CD4-positive, alpha-beta memory T cell (primary cell): ENCODE measurements at regions not wholly inside any gene's neighbourhood (a gene's known extent, or its start where the extent isn't known, plus 50 kb on each side); places are given as distances from the start of the nearest gene placed in this dataset.
"Not testable (repeated sequence)": the region's sequence is repeated elsewhere in the genome, so short reads cannot be mapped to it uniquely, and the experiment has no call there.

Source experiments
- CTCF ChIA-PET: fragments of 350-600 bp; sonication (Branson Sonifier 250); formaldehyde crosslinking; loops from one replicate; lab custom pipeline; 2021; ENCODE audit warnings: inconsistent platforms; ENCODE audit not compliant: partially characterized antibody; lab: Charles Lee
- POLR2A ChIA-PET: fragments of 350-600 bp; sonication (Branson Sonifier 250); formaldehyde crosslinking; loops from one replicate; lab custom pipeline; 2021; ENCODE audit not compliant: partially characterized antibody; lab: Charles Lee
- DNase-seq, 5 donors: peaks; one replicate each; pipeline versions ENCODE4 v3.0.0 to v3.0.0-alpha.2; 2020 to 2022; ENCODE audit warnings: mixed read lengths in 1 of 5
- H3K27ac ChIP-seq: one replicate; pipeline ENCODE4 v1.7.0; 2013; ENCODE audit warnings: low read depth, low read length
- H3K27me3 ChIP-seq: 2 replicates; pipeline ENCODE4 v1.7.0; 2013; ENCODE audit warnings: mild to moderate bottlenecking, low read length, moderate library complexity; ENCODE audit not compliant: insufficient read depth
- H3K36me3 ChIP-seq: 2 replicates; pipeline ENCODE4 v1.7.0; 2013; ENCODE audit warnings: mild to moderate bottlenecking, low read length, moderate library complexity; ENCODE audit not compliant: insufficient read depth
- H3K4me1 ChIP-seq: 2 replicates; pipeline ENCODE4 v1.7.0; 2013; ENCODE audit warnings: mild to moderate bottlenecking, low read length, moderate library complexity; ENCODE audit not compliant: insufficient read depth
- H3K4me3 ChIP-seq, 2 donors: one replicate each; pipeline ENCODE4 v1.7.0; 2013; ENCODE audit warnings: low read length in 2 of 2, mild to moderate bottlenecking in 1 of 2
- H3K9me3 ChIP-seq, 2 donors: one replicate each; pipeline ENCODE4 v1.7.0; 2013; ENCODE audit warnings: low read length in 2 of 2, control low read depth in 1 of 2; ENCODE audit not compliant: control insufficient read depth in 1 of 2
- H3K27ac Mint-ChIP-seq, 7 donors: one replicate each; pipeline ENCODE4 v1.8.0; 2020 to 2021; ENCODE audit warnings: mixed read lengths in 7 of 7, mild to moderate bottlenecking in 6 of 7, inconsistent platforms in 3 of 7, moderate library complexity in 3 of 7
- H3K27me3 Mint-ChIP-seq, 2 donors: one replicate each; pipeline ENCODE4 v1.8.0; 2020 to 2021; ENCODE audit warnings: mixed read lengths in 2 of 2
- H3K36me3 Mint-ChIP-seq, 2 donors: one replicate each; pipeline ENCODE4 v1.8.0; 2020 to 2021; ENCODE audit warnings: mixed read lengths in 2 of 2, inconsistent platforms in 1 of 2, mild to moderate bottlenecking in 1 of 2
- H3K4me1 Mint-ChIP-seq, 4 donors: one replicate each; pipeline ENCODE4 v1.8.0; 2020 to 2021; ENCODE audit warnings: mixed read lengths in 4 of 4, mild to moderate bottlenecking in 1 of 4
- H3K4me3 Mint-ChIP-seq, 8 donors: one replicate each; pipeline ENCODE4 v1.8.0; 2020 to 2021; ENCODE audit warnings: mixed read lengths in 8 of 8, mild to moderate bottlenecking in 7 of 8, moderate library complexity in 6 of 8, inconsistent platforms in 3 of 8
- H3K9me3 Mint-ChIP-seq, 8 donors: one replicate each; pipeline ENCODE4 v1.8.0; 2020 to 2021; ENCODE audit warnings: mixed read lengths in 8 of 8, mild to moderate bottlenecking in 5 of 8, inconsistent platforms in 3 of 8, moderate library complexity in 1 of 8
- intact Hi-C: fragments of 100-400 bp; cut with micrococcal nuclease; formaldehyde crosslinking; loops from one replicate; pipeline ENCODE4 v1.15.1; 2023

DNA sequence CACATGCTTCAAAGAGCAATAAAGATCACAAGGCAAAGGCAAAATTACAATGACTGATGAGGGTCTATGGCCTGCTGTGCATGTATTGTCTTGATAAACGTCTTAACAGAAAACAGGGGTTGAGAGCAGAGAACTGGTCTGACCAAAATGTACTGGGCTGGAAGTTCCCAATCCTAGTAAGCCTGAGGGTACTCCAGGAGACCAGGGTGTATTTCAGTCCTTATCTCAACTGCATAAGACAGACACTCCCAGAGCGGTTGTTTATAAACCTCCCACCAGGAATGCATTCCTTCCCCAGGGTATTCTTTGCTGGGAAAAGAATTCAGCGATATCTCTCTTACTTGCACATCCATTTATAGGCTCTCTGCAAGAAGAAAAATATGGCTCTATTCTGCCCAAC lies 521.8 kb upstream of the GNPDA2 start:
- H3K36me3 ChIP-seq, H3K4me1 ChIP-seq, intact Hi-C loops, H3K4me3 ChIP-seq, DNase-seq, H3K36me3 Mint-ChIP-seq, H3K9me3 Mint-ChIP-seq, H3K27ac Mint-ChIP-seq, POLR2A ChIA-PET, H3K4me3 Mint-ChIP-seq, H3K27me3 ChIP-seq, H3K27ac ChIP-seq, H3K4me1 Mint-ChIP-seq, H3K9me3 ChIP-seq, CTCF ChIA-PET, H3K27me3 Mint-ChIP-seq: not testable (repeated sequence)

DNA sequence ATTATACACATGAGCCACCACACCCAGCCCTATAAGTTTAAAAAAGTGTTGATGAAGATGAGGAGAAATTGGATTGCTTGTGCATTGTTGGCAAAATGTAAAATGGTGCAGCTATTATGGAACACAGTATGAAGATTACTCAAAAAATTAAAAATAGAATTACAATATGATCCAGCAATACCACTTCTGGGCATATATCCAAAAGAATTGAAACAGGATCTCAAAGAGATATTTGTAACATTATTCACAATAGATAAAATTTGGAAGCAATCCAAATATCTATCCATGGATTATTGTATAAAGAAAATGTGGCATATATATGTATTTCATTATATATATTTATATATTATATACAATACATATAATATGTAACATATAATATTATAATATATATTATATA lies 515.6 kb upstream of the GNPDA2 start:
- Mint-ChIP-seq H3K27ac (no peak overlapping the region), H3K4me1 (no peaks in the 10 kb centered on the region), H3K4me3 (no peak overlapping the region), H3K27me3 (no peaks in the 10 kb centered on the region), H3K36me3 (no peaks in the 10 kb centered on the region), H3K9me3 (peaks cover 0 to 12% (median 2%) of the 10 kb centered on the region in 8 donors)
- Histone ChIP-seq H3K27ac (no peak overlapping the region), H3K9me3 (no peaks in the 10 kb centered on the region), H3K27me3 (no peaks in the 10 kb centered on the region), H3K4me1 (no peaks in the 10 kb centered on the region), H3K4me3 (no peak overlapping the region), H3K36me3 (no peaks in the 10 kb centered on the region)
- CTCF ChIA-PET = no interaction called here
- DNase-seq = peak in 1 of 5 donors; percentile 15
- intact Hi-C loops = no loop called here
- POLR2A ChIA-PET = no interaction called here

- no peaks in the 10 kb centered on the region for H3K27me3 Mint-ChIP-seq
- no peaks in the 10 kb centered on the region for H3K36me3 Mint-ChIP-seq
- Histone ChIP-seq H3K4me3 (no peak overlapping the region), H3K4me1 (no peaks in the 10 kb centered on the region), H3K27me3 (no peaks in the 10 kb centered on the region), H3K27ac (no peak overlapping the region), H3K9me3 (no peaks in the 10 kb centered on the region), H3K36me3 (no peaks in the 10 kb centered on the region)
- ChIA-PET CTCF (no interaction called here), POLR2A (no interaction called here)
- intact Hi-C loops = no loop called here
- no peak for DNase-seq
- peaks cover 0 to 13% (median 2%) of the 10 kb centered on the region in 8 donors for H3K9me3 Mint-ChIP-seq
- no peak overlapping the region for H3K4me3 Mint-ChIP-seq
- H3K27ac Mint-ChIP-seq = no peak overlapping the region
- H3K4me1 Mint-ChIP-seq = no peaks in the 10 kb centered on the region
Observed at GRCh38 chr4:45229206-45229605, 502.9 kb upstream of the GNPDA2 start.

DNA sequence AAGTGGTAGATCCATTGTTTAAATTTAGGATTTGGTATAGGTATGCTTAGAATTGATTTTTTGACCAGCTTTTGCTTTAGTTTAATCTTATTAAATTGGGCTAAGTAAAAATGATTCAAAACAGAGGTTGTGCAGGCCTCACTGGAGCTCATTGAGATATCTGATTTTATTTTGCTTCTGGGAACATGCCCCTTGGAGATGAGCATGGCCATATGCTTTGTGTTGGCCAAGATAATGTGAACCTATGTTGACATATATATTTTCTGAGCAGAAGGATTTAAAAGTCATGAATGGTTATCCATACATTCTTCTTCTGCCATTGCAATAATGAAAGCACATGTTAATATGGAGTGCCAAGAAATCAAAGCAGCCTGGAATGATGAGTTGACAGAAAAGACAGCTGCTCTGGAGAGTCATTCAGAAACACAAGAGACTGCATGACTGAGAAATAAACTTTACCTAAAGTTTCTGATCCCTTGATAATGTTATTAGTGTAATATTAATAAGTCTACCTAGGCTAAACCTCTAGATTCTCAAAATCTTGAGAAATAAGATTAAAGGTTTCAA lies 489.7 kb upstream of the GNPDA2 start:
- ChIA-PET POLR2A (no interaction called here), CTCF (no interaction called here)
- Mint-ChIP-seq H3K36me3 (no peaks in the 10 kb centered on the region), H3K4me1 (no peaks in the 10 kb centered on the region), H3K27me3 (no peaks in the 10 kb centered on the region), H3K9me3 (peaks cover 0 to 3% (median 3%) of the 10 kb centered on the region in 8 donors), H3K4me3 (no peak overlapping the region), H3K27ac (no peak overlapping the region)
- H3K27ac ChIP-seq = no peak overlapping the region
- DNase-seq = no peak
- H3K27me3 ChIP-seq = no peaks in the 10 kb centered on the region
- no peaks in the 10 kb centered on the region for H3K4me1 ChIP-seq
- intact Hi-C loops = no loop called here
- H3K9me3 ChIP-seq = no peaks in the 10 kb centered on the region
- no peaks in the 10 kb centered on the region for H3K36me3 ChIP-seq
- H3K4me3 ChIP-seq = no peak overlapping the region

DNA sequence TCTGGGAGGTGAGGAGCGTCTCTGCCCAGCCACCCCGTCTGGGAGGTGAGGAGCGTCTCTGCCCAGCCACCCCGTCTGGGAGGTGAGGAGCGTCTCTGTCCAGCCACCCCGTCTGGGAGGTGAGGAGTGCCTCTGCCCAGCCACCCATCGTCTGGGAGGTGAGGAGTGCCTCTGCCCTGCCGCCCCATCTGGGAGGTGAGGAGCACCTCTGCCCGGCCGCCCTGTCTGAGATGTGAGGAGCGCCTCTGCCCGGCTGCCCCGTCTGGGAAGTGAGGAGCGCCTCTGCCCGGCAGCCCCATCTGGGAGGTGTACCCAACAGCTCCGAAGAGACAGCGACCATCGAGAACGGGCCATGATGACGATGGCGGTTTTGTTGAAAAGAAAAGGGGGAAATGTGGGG lies 482.1 kb upstream of the GNPDA2 start:
- H3K36me3 ChIP-seq, H3K27ac Mint-ChIP-seq, CTCF ChIA-PET, H3K4me3 Mint-ChIP-seq, H3K27ac ChIP-seq, POLR2A ChIA-PET, H3K27me3 ChIP-seq, DNase-seq, intact Hi-C loops, H3K27me3 Mint-ChIP-seq, H3K36me3 Mint-ChIP-seq, H3K4me3 ChIP-seq, H3K4me1 ChIP-seq, H3K4me1 Mint-ChIP-seq, H3K9me3 ChIP-seq: not testable (repeated sequence)
- H3K9me3 Mint-ChIP-seq = peaks cover 2 to 19% (median 8%) of the 10 kb centered on the region in 8 donors

GRCh38 chr4:45207864-45208331 lies 481.5 kb upstream of the GNPDA2 start:
- H3K4me3 Mint-ChIP-seq, POLR2A ChIA-PET, H3K4me3 ChIP-seq, H3K27me3 ChIP-seq, H3K27me3 Mint-ChIP-seq, DNase-seq, intact Hi-C loops, H3K4me1 ChIP-seq, CTCF ChIA-PET, H3K36me3 ChIP-seq, H3K27ac ChIP-seq, H3K27ac Mint-ChIP-seq, H3K9me3 ChIP-seq, H3K4me1 Mint-ChIP-seq, H3K36me3 Mint-ChIP-seq: not testable (repeated sequence)
- H3K9me3 Mint-ChIP-seq = peaks cover 2 to 19% (median 8%) of the 10 kb centered on the region in 8 donors

DNA sequence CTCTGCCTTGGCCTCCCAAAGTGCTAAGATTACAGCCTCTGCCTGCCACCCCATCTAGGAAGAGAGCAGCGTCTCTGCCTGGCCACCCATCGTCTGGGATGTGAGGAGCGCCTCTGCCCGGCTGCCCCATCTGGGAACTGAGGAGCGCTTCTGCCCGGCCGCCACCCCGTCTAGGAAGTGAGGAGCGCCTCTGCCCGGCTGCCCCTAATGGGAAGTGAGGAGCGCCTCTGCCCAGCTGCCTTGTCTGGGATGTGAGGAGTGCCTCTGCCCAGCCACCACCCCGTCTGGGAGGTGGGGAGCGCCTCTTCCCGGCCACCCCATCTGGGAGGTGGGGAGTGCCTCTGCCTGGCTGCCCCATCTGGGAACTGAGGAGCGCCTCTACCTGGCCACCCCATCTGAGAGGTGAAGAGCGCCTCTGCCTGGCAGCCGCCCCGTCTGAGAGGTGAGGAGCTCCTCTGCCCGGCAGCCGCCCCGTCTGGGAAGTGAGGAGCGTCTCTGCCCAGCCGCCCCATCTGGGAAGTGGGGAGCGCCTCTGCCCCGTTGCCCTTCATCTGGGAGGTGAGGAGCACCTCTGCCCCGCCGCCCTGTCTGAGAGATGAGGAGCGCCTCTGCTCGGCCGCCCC lies 481.0 kb upstream of the GNPDA2 start:
- H3K36me3 ChIP-seq, H3K27me3 ChIP-seq, CTCF ChIA-PET, intact Hi-C loops, H3K27ac Mint-ChIP-seq, H3K4me3 Mint-ChIP-seq, H3K36me3 Mint-ChIP-seq, H3K4me1 ChIP-seq, H3K27ac ChIP-seq, H3K4me3 ChIP-seq, H3K9me3 ChIP-seq, H3K27me3 Mint-ChIP-seq, DNase-seq, H3K4me1 Mint-ChIP-seq, POLR2A ChIA-PET: not testable (repeated sequence)
- H3K9me3 Mint-ChIP-seq = peaks cover 4 to 19% (median 8%) of the 10 kb centered on the region in 8 donors
